Effector memory CD4-positive, alpha-beta T cell (primary cell): ENCODE measurements at regions not wholly inside any gene's neighbourhood (a gene's known extent, or its start where the extent isn't known, plus 50 kb on each side); places are given as distances from the start of the nearest gene placed in this dataset.

Experiments used
- DNase-seq, 3 donors: peaks; one replicate each; pipeline ENCODE4 v3.0.0-alpha.2; 2020
- H3K27ac ChIP-seq: 2 replicates; pipeline ENCODE4 v1.7.0; 2013; ENCODE audit warnings: mild to moderate bottlenecking, low read length, moderate library complexity; ENCODE audit not compliant: insufficient read depth, poor library complexity, severe bottlenecking
- H3K27me3 ChIP-seq: replicated peaks from 2 replicates; pipeline ENCODE4 v1.7.0; 2013; ENCODE audit warnings: mild to moderate bottlenecking, low read length; ENCODE audit not compliant: insufficient read depth, control insufficient read depth, poor library complexity, severe bottlenecking
- H3K36me3 ChIP-seq: 2 replicates; pipeline ENCODE4 v1.7.0; 2013; ENCODE audit warnings: mild to moderate bottlenecking, low read length, moderate library complexity; ENCODE audit not compliant: control insufficient read depth, insufficient read depth
- H3K4me1 ChIP-seq: 2 replicates; pipeline ENCODE4 v1.7.0; 2013; ENCODE audit warnings: low read length, mild to moderate bottlenecking; ENCODE audit not compliant: control insufficient read depth, insufficient read depth, poor library complexity, severe bottlenecking
- H3K4me3 ChIP-seq: 2 replicates; pipeline ENCODE4 v1.7.0; 2013; ENCODE audit warnings: low read length, low read depth, mild to moderate bottlenecking; ENCODE audit not compliant: insufficient read depth, poor library complexity, severe bottlenecking
- H3K9me3 ChIP-seq: 2 replicates; pipeline ENCODE4 v1.7.0; 2013; ENCODE audit warnings: mild to moderate bottlenecking, low read length, moderate library complexity; ENCODE audit not compliant: control insufficient read depth

- no peaks in the 10 kb centered on the region for H3K36me3 ChIP-seq
- H3K27me3 ChIP-seq = no peaks in the 10 kb centered on the region
- no peak overlapping the region for H3K27ac ChIP-seq
- H3K4me1 ChIP-seq = no peaks in the 10 kb centered on the region
- H3K9me3 ChIP-seq = no peaks in the 10 kb centered on the region
- H3K4me3 ChIP-seq = no peak overlapping the region
- no peak for DNase-seq
Measured at GRCh38 chr10:44696496-44696895, 214.6 kb upstream of the TMEM72 start.

- no peak overlapping the region for H3K4me3 ChIP-seq
- no peaks in the 10 kb centered on the region for H3K36me3 ChIP-seq
- no peak overlapping the region for H3K27ac ChIP-seq
- H3K27me3 ChIP-seq = no peaks in the 10 kb centered on the region
- no peaks in the 10 kb centered on the region for H3K9me3 ChIP-seq
- no peak for DNase-seq
- no peaks in the 10 kb centered on the region for H3K4me1 ChIP-seq
Measured at GRCh38 chr10:44697116-44697515, 214.0 kb upstream of the TMEM72 start.

DNA sequence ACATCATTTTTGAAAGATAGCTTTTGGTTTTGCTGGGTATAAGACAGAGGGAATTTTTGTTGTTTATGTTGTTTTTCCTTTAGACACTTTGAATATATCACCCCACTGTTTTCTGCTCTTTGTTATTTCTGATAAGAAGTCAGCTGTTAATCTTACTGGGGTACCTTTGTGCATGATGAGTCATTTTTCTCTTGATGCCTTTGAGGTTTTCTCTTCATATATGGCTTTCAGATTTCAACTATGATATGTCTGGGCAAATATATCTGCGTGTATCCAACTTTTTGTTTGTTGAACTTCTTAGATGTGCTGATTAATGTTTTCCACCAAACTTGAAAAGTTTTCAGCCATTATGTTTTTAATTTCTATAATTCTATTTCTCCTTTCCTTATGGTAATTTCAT is 208.6 kb upstream of the TMEM72 start:
- no peak overlapping the region for H3K4me3 ChIP-seq
- H3K27me3 ChIP-seq = no peaks in the 10 kb centered on the region
- H3K4me1 ChIP-seq = no peaks in the 10 kb centered on the region
- H3K27ac ChIP-seq = no peak overlapping the region
- no peaks in the 10 kb centered on the region for H3K9me3 ChIP-seq
- DNase-seq = no peak
- H3K36me3 ChIP-seq = no peaks in the 10 kb centered on the region

DNA sequence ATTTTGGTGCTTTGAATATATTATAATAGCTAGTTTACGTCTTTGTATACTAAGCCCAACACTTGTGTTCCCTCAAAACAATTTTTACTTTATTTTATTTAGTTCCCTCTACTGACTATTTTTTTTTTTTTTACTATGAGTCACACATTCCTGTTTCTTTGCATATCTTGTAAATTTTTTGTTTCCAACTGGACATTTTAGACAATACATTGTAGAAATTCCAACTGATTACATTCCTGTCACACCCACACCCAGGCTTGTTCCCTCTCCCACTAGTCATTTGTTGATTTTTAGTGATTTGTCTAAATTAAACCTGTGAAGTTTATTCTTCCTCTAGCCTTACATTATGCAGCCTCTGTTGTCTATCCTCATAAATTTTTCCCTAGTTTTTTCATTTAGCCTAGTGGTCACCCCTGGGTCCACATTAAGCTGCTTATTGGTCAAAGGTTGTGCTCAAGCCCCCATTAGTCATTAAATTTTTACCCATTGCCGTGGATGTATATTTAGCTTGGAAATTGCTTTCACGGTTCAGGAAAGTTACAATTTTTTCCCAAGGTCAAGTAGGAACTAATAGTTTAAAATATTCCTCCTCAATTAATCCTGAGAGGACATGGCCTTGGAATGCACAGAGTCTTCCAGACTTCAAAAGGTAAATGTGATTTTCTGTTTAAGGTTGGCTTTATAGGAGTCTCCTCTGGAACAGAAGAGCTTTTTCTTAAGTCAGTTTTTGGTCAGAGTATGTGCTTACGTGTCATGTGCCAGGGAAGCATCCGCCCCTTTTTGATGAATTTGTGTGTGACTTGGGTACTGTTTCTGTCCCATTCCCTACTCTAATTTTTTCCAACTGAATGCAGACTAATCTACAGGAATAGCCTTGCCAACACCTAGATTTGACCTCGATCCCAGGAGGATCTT is 207.6 kb upstream of the TMEM72 start:
- Histone ChIP-seq H3K4me3 (no peak overlapping the region), H3K27me3 (no peaks in the 10 kb centered on the region), H3K36me3 (no peaks in the 10 kb centered on the region), H3K9me3 (no peaks in the 10 kb centered on the region), H3K4me1 (no peaks in the 10 kb centered on the region), H3K27ac (no peak overlapping the region)
- DNase-seq = no peak

GRCh38 chr10:44704616-44705015 is 206.5 kb upstream of the TMEM72 start:
- Histone ChIP-seq H3K4me1 (no peaks in the 10 kb centered on the region), H3K27me3 (no peaks in the 10 kb centered on the region), H3K36me3 (no peaks in the 10 kb centered on the region), H3K4me3 (no peak overlapping the region), H3K9me3 (no peaks in the 10 kb centered on the region), H3K27ac (no peak overlapping the region)
- DNase-seq = no peak

DNA sequence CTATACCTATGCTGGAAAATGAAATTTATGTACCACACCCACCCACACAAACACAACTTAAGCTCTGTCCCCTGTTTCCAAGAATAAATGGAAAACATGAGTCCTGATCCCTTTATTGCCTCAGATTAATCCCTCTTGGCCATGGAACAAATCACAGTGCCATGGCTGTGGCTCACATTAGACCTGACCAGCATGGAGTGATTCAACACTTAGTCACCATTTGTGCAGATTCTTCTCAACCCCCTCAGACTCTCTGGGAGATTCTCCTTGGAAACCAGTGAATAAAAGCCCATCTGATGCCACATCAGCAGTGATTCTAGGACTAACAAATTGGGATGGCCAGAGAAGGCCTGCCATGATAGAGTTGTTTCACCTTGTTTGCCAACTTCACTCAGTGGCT is 204.4 kb upstream of the TMEM72 start:
- no peaks in the 10 kb centered on the region for H3K36me3 ChIP-seq
- no peak overlapping the region for H3K27ac ChIP-seq
- no peaks in the 10 kb centered on the region for H3K4me1 ChIP-seq

GRCh38 chr10:44713307-44713706 is 197.8 kb upstream of the TMEM72 start:
- Histone ChIP-seq H3K4me1 (no peaks in the 10 kb centered on the region), H3K4me3 (no peak overlapping the region), H3K9me3 (no peaks in the 10 kb centered on the region), H3K27me3 (no peaks in the 10 kb centered on the region), H3K36me3 (no peaks in the 10 kb centered on the region), H3K27ac (no peak overlapping the region)
- DNase-seq = no peak

More for the DNA sequence above, 204.4 kb upstream of the TMEM72 start:
- DNase-seq = no peak
- Histone ChIP-seq H3K27me3 (no peaks in the 10 kb centered on the region), H3K9me3 (no peaks in the 10 kb centered on the region), H3K4me3 (no peak overlapping the region)

GRCh38 chr10:44714451-44714850 is 196.7 kb upstream of the TMEM72 start:
- no peak overlapping the region for H3K27ac ChIP-seq
- no peak for DNase-seq

GRCh38 chr10:44715136-44715535 is 196.0 kb upstream of the TMEM72 start:
- Histone ChIP-seq H3K9me3 (no peaks in the 10 kb centered on the region), H3K36me3 (no peaks in the 10 kb centered on the region), H3K27ac (no peak overlapping the region), H3K4me3 (no peak overlapping the region), H3K4me1 (no peaks in the 10 kb centered on the region), H3K27me3 (no peaks in the 10 kb centered on the region)
- DNase-seq = no peak

More at GRCh38 chr10:44714451-44714850, 196.7 kb upstream of the TMEM72 start:
- Histone ChIP-seq H3K4me3 (no peak overlapping the region), H3K4me1 (no peaks in the 10 kb centered on the region), H3K36me3 (no peaks in the 10 kb centered on the region), H3K27me3 (no peaks in the 10 kb centered on the region), H3K9me3 (no peaks in the 10 kb centered on the region)

GRCh38 chr10:44716470-44717015 is 194.6 kb upstream of the TMEM72 start:
- Histone ChIP-seq H3K4me3 (no peak overlapping the region), H3K36me3 (no peaks in the 10 kb centered on the region), H3K27ac (no peak overlapping the region), H3K4me1 (no peaks in the 10 kb centered on the region), H3K9me3 (no peaks in the 10 kb centered on the region), H3K27me3 (no peaks in the 10 kb centered on the region)
- DNase-seq = no peak
